OCI-LY7 (cell line): ENCODE measurements at regions not wholly inside any gene's neighbourhood (a gene's known extent, or its start where the extent isn't known, plus 50 kb on each side); places are given as distances from the start of the nearest gene placed in this dataset.

Experiments
- EZH2phosphoT487 ChIP-seq: fragments of 200-600 bp; sonication (generic); IDR thresholded peaks from 2 replicates; pipeline ENCODE4 v1.6.1; 2018; ENCODE audit warnings: low read depth, borderline replicate concordance, mild to moderate bottlenecking, mixed run types, antibody characterized with exemption, low read length, moderate library complexity, mixed read lengths
- TF ChIP-seq, protein P1 (sequence below): fragments of 200-600 bp; sonication (generic); conservative IDR thresholded peaks from 2 replicates; pipeline ENCODE4 v1.5.1; 2014; ENCODE audit warnings: mild to moderate bottlenecking, antibody characterized with exemption, low read length, moderate library complexity, mixed read lengths

DNA sequence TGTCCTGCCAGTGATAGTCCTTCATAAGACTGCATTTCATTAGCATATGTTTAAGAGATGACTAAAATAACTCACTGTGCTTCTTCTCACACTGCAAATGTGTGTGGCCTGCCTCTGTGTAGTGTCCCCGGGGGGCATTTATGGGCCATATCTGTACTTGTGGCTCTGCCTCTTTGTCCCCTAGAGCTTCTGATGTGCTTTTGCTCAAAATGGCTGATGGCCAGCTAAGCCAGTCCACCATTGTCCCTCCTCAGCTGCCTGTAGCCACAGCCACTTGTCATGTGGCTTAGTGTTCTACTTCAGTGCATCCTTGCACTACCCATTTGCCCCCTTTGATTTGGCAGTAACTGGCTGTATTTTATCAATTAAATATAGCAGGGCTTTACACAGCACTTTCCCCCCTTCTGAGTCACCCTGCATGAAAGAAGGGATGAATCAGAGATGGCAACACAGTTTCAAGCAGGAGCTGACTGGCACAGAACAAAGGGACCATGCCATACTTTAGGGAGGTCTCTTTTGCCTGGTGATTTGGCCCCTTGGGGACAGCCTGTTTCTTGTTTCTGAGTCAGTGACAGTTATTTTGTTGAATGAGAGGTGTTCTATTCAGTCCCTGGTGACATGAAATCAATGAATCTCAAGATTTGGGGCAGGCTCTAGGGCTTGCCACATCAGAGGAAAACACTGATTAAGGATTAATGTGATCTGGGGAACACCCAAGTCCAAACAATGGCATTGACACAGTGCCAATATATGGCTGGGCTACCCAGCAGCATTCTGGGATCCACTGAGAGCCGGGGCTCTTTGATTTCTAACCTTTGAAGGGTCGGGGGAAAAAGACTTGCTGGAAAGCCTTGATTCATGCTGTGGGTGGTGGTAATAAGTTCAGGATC is 245.5 kb downstream of the SMARCA2 start:
- TF ChIP-seq, protein P1, sequence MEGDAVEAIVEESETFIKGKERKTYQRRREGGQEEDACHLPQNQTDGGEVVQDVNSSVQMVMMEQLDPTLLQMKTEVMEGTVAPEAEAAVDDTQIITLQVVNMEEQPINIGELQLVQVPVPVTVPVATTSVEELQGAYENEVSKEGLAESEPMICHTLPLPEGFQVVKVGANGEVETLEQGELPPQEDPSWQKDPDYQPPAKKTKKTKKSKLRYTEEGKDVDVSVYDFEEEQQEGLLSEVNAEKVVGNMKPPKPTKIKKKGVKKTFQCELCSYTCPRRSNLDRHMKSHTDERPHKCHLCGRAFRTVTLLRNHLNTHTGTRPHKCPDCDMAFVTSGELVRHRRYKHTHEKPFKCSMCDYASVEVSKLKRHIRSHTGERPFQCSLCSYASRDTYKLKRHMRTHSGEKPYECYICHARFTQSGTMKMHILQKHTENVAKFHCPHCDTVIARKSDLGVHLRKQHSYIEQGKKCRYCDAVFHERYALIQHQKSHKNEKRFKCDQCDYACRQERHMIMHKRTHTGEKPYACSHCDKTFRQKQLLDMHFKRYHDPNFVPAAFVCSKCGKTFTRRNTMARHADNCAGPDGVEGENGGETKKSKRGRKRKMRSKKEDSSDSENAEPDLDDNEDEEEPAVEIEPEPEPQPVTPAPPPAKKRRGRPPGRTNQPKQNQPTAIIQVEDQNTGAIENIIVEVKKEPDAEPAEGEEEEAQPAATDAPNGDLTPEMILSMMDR: no peak
- TF ChIP-seq EZH2phosphoT487: no peak
